GM21825 (cell line): ENCODE measurements at regions not wholly inside any gene's neighbourhood (a gene's known extent, or its start where the extent isn't known, plus 50 kb on each side); places are given as distances from the start of the nearest gene placed in this dataset.
"Not testable (repeated sequence)": the region's sequence is repeated elsewhere in the genome, so short reads cannot be mapped to it uniquely, and the experiment has no call there.

Experiments used
- ATAC-seq: cut with Tn5 transposase; IDR thresholded peaks from one replicate; pipeline ENCODE4 v1.9.1; 2021; ENCODE audit warnings: mild to moderate bottlenecking, moderate library complexity; ENCODE audit not compliant: unreplicated experiment

- no peak for ATAC-seq
Observed at GRCh38 chr10:53543410-53543809, 770.8 kb upstream of the MBL2 start.

- ATAC-seq, result no peak
Observed at GRCh38 chr10:53537508-53537907, 764.9 kb upstream of the MBL2 start.

- no peak for ATAC-seq
Observed at GRCh38 chr10:53536322-53536721, 763.7 kb upstream of the MBL2 start.

GRCh38 chr10:53534428-53534827 lies 761.8 kb upstream of the MBL2 start:
- no peak for ATAC-seq

- ATAC-seq, result no peak
Observed at GRCh38 chr10:53528974-53529373, 756.4 kb upstream of the MBL2 start.

GRCh38 chr10:53521046-53521445 lies 748.5 kb upstream of the MBL2 start:
- no peak for ATAC-seq

GRCh38 chr10:53508197-53508596 lies 735.6 kb upstream of the MBL2 start:
- no peak for ATAC-seq

GRCh38 chr10:53504492-53504891 lies 731.9 kb upstream of the MBL2 start:
- not testable (repeated sequence) for ATAC-seq

GRCh38 chr10:53491774-53492173 lies 719.2 kb upstream of the MBL2 start:
- no peak for ATAC-seq

- ATAC-seq, result no peak
Observed at GRCh38 chr10:53490553-53490952, 718.0 kb upstream of the MBL2 start.

GRCh38 chr10:53489335-53490182 lies 717.0 kb upstream of the MBL2 start:
- ATAC-seq, result no peak

- no peak for ATAC-seq
Observed at GRCh38 chr10:53487019-53487983, 714.7 kb upstream of the MBL2 start.

- not testable (repeated sequence) for ATAC-seq
Observed at GRCh38 chr10:53485422-53485821, 712.8 kb upstream of the MBL2 start.

GRCh38 chr10:53479365-53479764 lies 706.8 kb upstream of the MBL2 start:
- no peak for ATAC-seq

GRCh38 chr10:53477313-53477675 lies 704.7 kb upstream of the MBL2 start:
- ATAC-seq, result no peak

GRCh38 chr10:53476650-53477312 lies 704.2 kb upstream of the MBL2 start:
- no peak for ATAC-seq

- no peak for ATAC-seq
Observed at GRCh38 chr10:53469383-53469782, 696.8 kb upstream of the MBL2 start.

- no peak for ATAC-seq
Observed at GRCh38 chr10:53463539-53463938, 691.0 kb upstream of the MBL2 start.

GRCh38 chr10:53458007-53458406 lies 685.4 kb upstream of the MBL2 start:
- ATAC-seq, result no peak

GRCh38 chr10:53453196-53453595 lies 680.6 kb upstream of the MBL2 start:
- no peak for ATAC-seq

GRCh38 chr10:53447576-53447975 lies 675.0 kb upstream of the MBL2 start:
- ATAC-seq, result no peak
